H9 (cell line): ENCODE measurements at regions not wholly inside any gene's neighbourhood (a gene's known extent, or its start where the extent isn't known, plus 50 kb on each side); places are given as distances from the start of the nearest gene placed in this dataset.

Experiments used
- DNase-seq: peaks from one replicate; pipeline ENCODE4 v3.0.0-alpha.2; 2017
- H2AFZ ChIP-seq: one replicate; pipeline ENCODE4 v1.6.1; 2013; ENCODE audit warnings: mild to moderate bottlenecking, low read length, control low read depth, moderate library complexity
- H2AK5ac ChIP-seq: 2 replicates; pipeline ENCODE4 v1.6.1; 2013; ENCODE audit warnings: low read length, control low read depth, mixed read lengths; ENCODE audit not compliant: insufficient read length
- H2BK120ac ChIP-seq: one replicate; pipeline ENCODE4 v1.6.1; 2013; ENCODE audit warnings: low read depth, mild to moderate bottlenecking, low read length, control low read depth, inconsistent platforms; ENCODE audit not compliant: poor library complexity, severe bottlenecking
- H2BK12ac ChIP-seq: 2 replicates; pipeline ENCODE4 v1.6.1; 2013; ENCODE audit warnings: low read length, control low read depth, mixed read lengths, low read depth; ENCODE audit not compliant: insufficient read length
- H2BK15ac ChIP-seq: 2 replicates; pipeline ENCODE4 v1.6.1; 2013; ENCODE audit warnings: low read depth, low read length, control low read depth
- H2BK20ac ChIP-seq: one replicate; pipeline ENCODE4 v1.6.1; 2013; ENCODE audit warnings: low read depth, mild to moderate bottlenecking, low read length, control low read depth, inconsistent platforms; ENCODE audit not compliant: poor library complexity, severe bottlenecking
- H2BK5ac ChIP-seq: 2 replicates; pipeline ENCODE4 v1.6.1; 2013; ENCODE audit warnings: low read length, control low read depth, mixed read lengths; ENCODE audit not compliant: insufficient read length
- H3K14ac ChIP-seq: 2 replicates; pipeline ENCODE4 v1.6.1; 2013; ENCODE audit warnings: low read length, control low read depth; ENCODE audit not compliant: insufficient read depth
- H3K18ac ChIP-seq: 2 replicates; pipeline ENCODE4 v1.6.1; 2013; ENCODE audit warnings: low read depth, mild to moderate bottlenecking, mixed read lengths, low read length, control low read depth; ENCODE audit not compliant: insufficient read length
- H3K23ac ChIP-seq: 2 replicates; pipeline ENCODE4 v1.6.1; 2013; ENCODE audit warnings: low read length, control low read depth, mixed read lengths, low read depth; ENCODE audit not compliant: insufficient read length
- H3K23me2 ChIP-seq: 2 replicates; pipeline ENCODE4 v1.6.1; 2013; ENCODE audit warnings: low read depth, mild to moderate bottlenecking, mixed read lengths, low read length, control low read depth; ENCODE audit not compliant: insufficient read length, poor library complexity, severe bottlenecking
- H3K27ac ChIP-seq: 2 replicates; pipeline ENCODE4 v1.5.1; 2013; ENCODE audit warnings: low read length, control low read depth, mixed read lengths, low read depth; ENCODE audit not compliant: insufficient read length
- H3K27me3 ChIP-seq: 2 replicates; pipeline ENCODE4 v1.6.1; 2013; ENCODE audit warnings: low read length, control low read depth, inconsistent platforms; ENCODE audit not compliant: insufficient read depth
- H3K4ac ChIP-seq: 2 replicates; pipeline ENCODE4 v1.6.1; 2013; ENCODE audit warnings: low read depth, mild to moderate bottlenecking, control low read depth, inconsistent platforms, low read length, moderate library complexity
- H3K4me1 ChIP-seq: 2 replicates; pipeline ENCODE4 v1.6.1; 2013; ENCODE audit warnings: low read length, control low read depth, inconsistent platforms; ENCODE audit not compliant: insufficient read depth
- H3K4me2 ChIP-seq: 2 replicates; pipeline ENCODE4 v1.6.1; 2013; ENCODE audit warnings: low read length, control low read depth, mixed read lengths; ENCODE audit not compliant: insufficient read length, insufficient read depth
- H3K56ac ChIP-seq: 2 replicates; pipeline ENCODE4 v1.6.1; 2013; ENCODE audit warnings: low read depth, mild to moderate bottlenecking, mixed read lengths, low read length, control low read depth; ENCODE audit not compliant: insufficient read length
- H3K79me1 ChIP-seq: 2 replicates; pipeline ENCODE4 v1.6.1; 2013; ENCODE audit warnings: low read depth, mild to moderate bottlenecking, moderate library complexity, low read length, control low read depth, inconsistent platforms; ENCODE audit not compliant: insufficient read depth, poor library complexity, severe bottlenecking
- H3K79me2 ChIP-seq: 2 replicates; pipeline ENCODE4 v1.6.1; 2013; ENCODE audit warnings: low read length, control low read depth, inconsistent platforms; ENCODE audit not compliant: insufficient read depth
- H3K9ac ChIP-seq: 2 replicates; pipeline ENCODE4 v1.6.1; 2013; ENCODE audit warnings: low read length, control low read depth, mixed read lengths; ENCODE audit not compliant: insufficient read length; ENCODE audit errors: extremely low read depth
- H3K9me3 ChIP-seq: one replicate; pipeline ENCODE4 v1.6.1; 2013; ENCODE audit warnings: low read depth, low read length, inconsistent platforms; ENCODE audit not compliant: control insufficient read depth
- H3T11ph ChIP-seq: one replicate; pipeline ENCODE4 v1.6.1; 2013; ENCODE audit warnings: mild to moderate bottlenecking, low read length, control low read depth, inconsistent platforms
- H4K20me1 ChIP-seq: one replicate; pipeline ENCODE4 v1.6.1; 2013; ENCODE audit not compliant: control insufficient read depth, insufficient read length, insufficient read depth
- H4K5ac ChIP-seq: 2 replicates; pipeline ENCODE4 v1.6.1; 2013; ENCODE audit warnings: low read depth, mild to moderate bottlenecking, mixed read lengths, low read length, control low read depth; ENCODE audit not compliant: insufficient read length
- H4K8ac ChIP-seq: replicated peaks from 2 replicates; pipeline ENCODE4 v1.6.1; 2013; ENCODE audit warnings: low read length, control low read depth, mixed read lengths, low read depth; ENCODE audit not compliant: insufficient read length
- H4K91ac ChIP-seq: 2 replicates; pipeline ENCODE4 v1.6.1; 2013; ENCODE audit warnings: low read depth, mild to moderate bottlenecking, moderate library complexity, mixed read lengths, low read length, control low read depth; ENCODE audit not compliant: insufficient read length
- H3K27ac Mint-ChIP-seq, 3 experiments: 2 replicates in 2 of 3; 3 replicates in 1 of 3; pipeline ENCODE4 v1.8.0; 2020 to 2021; ENCODE audit warnings: mixed read lengths in 3 of 3, mild to moderate bottlenecking in 1 of 3, moderate library complexity in 1 of 3
- H3K27me3 Mint-ChIP-seq: 2 replicates; pipeline ENCODE4 v1.8.0; 2021; ENCODE audit warnings: low read depth, mild to moderate bottlenecking, moderate library complexity, mixed read lengths
- H3K36me3 Mint-ChIP-seq, 3 experiments: 2 replicates in 2 of 3; 3 replicates in 1 of 3; pipeline ENCODE4 v1.8.0; 2020 to 2021; ENCODE audit warnings: low read depth in 3 of 3, mixed read lengths in 3 of 3; ENCODE audit not compliant: insufficient read depth in 1 of 3
- H3K4me1 Mint-ChIP-seq, 2 experiments: 2 replicates each; pipeline ENCODE4 v1.8.0; 2020; ENCODE audit warnings: mixed read lengths in 2 of 2
- H3K4me3 Mint-ChIP-seq, 2 experiments: 2 replicates in 1 of 2; 3 replicates in 1 of 2; pipeline ENCODE4 v1.8.0; 2020 to 2021; ENCODE audit warnings: mild to moderate bottlenecking in 2 of 2, mixed read lengths in 2 of 2, moderate library complexity in 1 of 2
- H3K9me3 Mint-ChIP-seq, 2 experiments: 2 replicates in 1 of 2; 3 replicates in 1 of 2; pipeline ENCODE4 v1.8.0; 2020; ENCODE audit warnings: mild to moderate bottlenecking in 2 of 2, mixed read lengths in 2 of 2, moderate library complexity in 1 of 2
- CTCF ChIP-seq: fragments of 200-600 bp; sonication (generic); conservative IDR thresholded peaks from 3 replicates; pipeline ENCODE4 v1.8.0; 2021; ENCODE audit warnings: antibody characterized with exemption, mild to moderate bottlenecking
- WGBS: extraction: QIAGEN DNeasy Blood & Tissue Kit; methylation state at CpG from one replicate; pipeline ENCODE4 v1.1.7; 2013; ENCODE audit warnings: missing lambda C conversion rate, low lambda C conversion rate, mixed read lengths; ENCODE audit not compliant: insufficient read length; ENCODE audit errors: extremely low coverage; 5-methylcytosine and 5-hydroxymethylcytosine counted together

- Histone ChIP-seq H4K91ac (no peak overlapping the region), H3K27ac (no peak overlapping the region), H3T11ph (no peak overlapping the region), H3K4me2 (no peak overlapping the region), H2BK120ac (no peak overlapping the region), H2BK12ac (no peak overlapping the region), H3K23ac (no peak overlapping the region), H3K23me2 (no peaks in the 10 kb centered on the region), H2AK5ac (no peak overlapping the region), H3K4ac (no peak overlapping the region), H2AFZ (no peak overlapping the region), H4K8ac (no peak overlapping the region), H3K18ac (no peak overlapping the region), H3K79me1 (no peaks in the 10 kb centered on the region), H4K20me1 (no peaks in the 10 kb centered on the region), H3K27me3 (no peaks in the 10 kb centered on the region), H3K56ac (no peak overlapping the region), H3K9ac (no peak overlapping the region), H3K4me1 (no peaks in the 10 kb centered on the region), H2BK15ac (no peak overlapping the region), H3K79me2 (no peaks in the 10 kb centered on the region), H3K14ac (no peak overlapping the region), H2BK5ac (no peak overlapping the region), H4K5ac (no peak overlapping the region), H2BK20ac (no peak overlapping the region), H3K9me3 (no peaks in the 10 kb centered on the region)
- no peak overlapping the region for H3K4me3 Mint-ChIP-seq
- no CpG with 5 or more reads among the region's 7 CpGs for WGBS
- H3K27me3 Mint-ChIP-seq = peaks cover 13% of the 10 kb centered on the region
- peaks cover 0 to 4% (median 2%) of the 10 kb centered on the region in 3 experiments; a peak in 4 of 7 replicates for H3K36me3 Mint-ChIP-seq
- TF ChIP-seq CTCF = no peak
- peaks cover 10 to 23% of the 10 kb centered on the region in 2 experiments for H3K4me1 Mint-ChIP-seq
- no peak for DNase-seq
- H3K9me3 Mint-ChIP-seq = peaks cover 2% of the 10 kb centered on the region in 2 experiments; a peak in 4 of 5 replicates
- H3K27ac Mint-ChIP-seq = no peak overlapping the region
Measured at GRCh38 chr11:115557681-115558080, 53.5 kb upstream of the CADM1 start.
